B cell (primary cell): ENCODE measurements at regions not wholly inside any gene's neighbourhood (a gene's known extent, or its start where the extent isn't known, plus 50 kb on each side); places are given as distances from the start of the nearest gene placed in this dataset.

Experiments
- ATAC-seq: fragments of 200-7000 bp; cut with Tn5 transposase; one replicate; pipeline ENCODE4 v1.10.0; 2021; ENCODE audit warnings: low read depth, mild to moderate bottlenecking, moderate number of reproducible peaks, moderate library complexity
- CTCF ChIA-PET: fragments of 350-600 bp; sonication (Branson Sonifier 250); formaldehyde crosslinking; loops from one replicate; lab custom pipeline; 2021; ENCODE audit warnings: antibody characterized with exemption, inconsistent platforms; lab: Charles Lee
- POLR2A ChIA-PET: fragments of 350-600 bp; sonication (Branson Sonifier 250); formaldehyde crosslinking; loops from one replicate; lab custom pipeline; 2021; ENCODE audit warnings: antibody characterized with exemption; lab: Charles Lee
- DNase-seq: peaks from one replicate; pipeline ENCODE4 v3.0.0; 2013
- H2AFZ ChIP-seq: 2 replicates; pipeline ENCODE4 v1.6.1; 2012; ENCODE audit warnings: mild to moderate bottlenecking, low read depth, low read length; ENCODE audit not compliant: insufficient read depth, poor library complexity, severe bottlenecking
- H3K27ac ChIP-seq, 2 donors: 1 replicate in 1 of 2; 2 replicates in 1 of 2; pipeline ENCODE4 v1.5.1; 2012 to 2013; ENCODE audit warnings: low read length in 2 of 2, mild to moderate bottlenecking in 2 of 2, moderate library complexity in 1 of 2
- H3K27me3 ChIP-seq, 4 experiments: fragments of 200-600 bp in 1 of 4; sonication (generic) in 1 of 4; replicated peaks in 1 of 4; 1 replicate in 2 of 4; 2 replicates in 2 of 4; pipeline versions ENCODE4 v1.6.1 to v1.7.0; 2013 to 2016; ENCODE audit warnings: low read length in 3 of 4, mild to moderate bottlenecking in 2 of 4, mixed read lengths in 1 of 4, moderate library complexity in 1 of 4; ENCODE audit not compliant: insufficient read depth in 4 of 4, control insufficient read depth in 3 of 4; ENCODE audit errors: control extremely low read depth in 1 of 4
- H3K36me3 ChIP-seq, 2 experiments: replicated peaks in 1 of 2; 1 replicate in 1 of 2; 2 replicates in 1 of 2; pipeline versions ENCODE4 v1.6.1 to v1.7.1; 2013; ENCODE audit warnings: low read length in 1 of 2; ENCODE audit not compliant: insufficient read depth in 2 of 2, control insufficient read depth in 1 of 2; ENCODE audit errors: control extremely low read depth in 1 of 2, extremely low read depth in 1 of 2
- H3K4me1 ChIP-seq, 2 donors: fragments of 200-600 bp in 1 of 2; sonication (generic) in 1 of 2; 1 replicate in 1 of 2; 2 replicates in 1 of 2; pipeline versions ENCODE4 v1.5.1 to v1.6.1; 2013 to 2017; ENCODE audit warnings: low read length in 2 of 2; ENCODE audit not compliant: control insufficient read depth in 2 of 2, insufficient read depth in 2 of 2
- H3K4me2 ChIP-seq: replicated peaks from 2 replicates; pipeline ENCODE3; 2012; ENCODE audit warnings: mild to moderate bottlenecking, low read depth, low read length; ENCODE audit not compliant: poor library complexity, severe bottlenecking
- H3K4me3 ChIP-seq, 5 experiments: fragments of 200-600 bp in 1 of 5; sonication (generic) in 1 of 5; 1 replicate in 3 of 5; 2 replicates in 2 of 5; pipeline versions ENCODE4 v1.5.1 to v1.7.0; 2011 to 2016; ENCODE audit warnings: low read length in 4 of 5, mild to moderate bottlenecking in 4 of 5, low read depth in 2 of 5, control low read depth in 1 of 5, moderate library complexity in 1 of 5; ENCODE audit not compliant: insufficient read depth in 1 of 5; ENCODE audit errors: control extremely low read depth in 1 of 5, extremely low read depth in 1 of 5
- H3K79me2 ChIP-seq: fragments of 200-600 bp; sonication (generic); one replicate; pipeline ENCODE4 v1.6.0; 2016; ENCODE audit warnings: low read length; ENCODE audit not compliant: control insufficient read depth, insufficient read depth
- H3K9ac ChIP-seq: fragments of 200-600 bp; sonication (generic); 2 replicates; pipeline ENCODE4 v1.6.1; 2017; ENCODE audit warnings: mild to moderate bottlenecking, low read length, moderate library complexity
- H3K9me3 ChIP-seq, 3 donors: one replicate each; pipeline versions ENCODE4 v1.6.1 to v1.7.1; 2013; ENCODE audit warnings: low read length in 2 of 3; ENCODE audit not compliant: control insufficient read depth in 2 of 3, insufficient read depth in 1 of 3; ENCODE audit errors: control extremely low read depth in 1 of 3
- H4K20me1 ChIP-seq: 2 replicates; pipeline ENCODE4 v1.6.0; 2012; ENCODE audit warnings: mild to moderate bottlenecking, low read length; ENCODE audit not compliant: insufficient read depth, control insufficient read depth, poor library complexity, severe bottlenecking
- H3K27ac Mint-ChIP-seq: one replicate; pipeline ENCODE4 v1.8.0; 2021; ENCODE audit warnings: mixed read lengths
- H3K27me3 Mint-ChIP-seq: one replicate; pipeline ENCODE4 v1.8.0; 2021; ENCODE audit warnings: mixed read lengths
- H3K4me1 Mint-ChIP-seq: one replicate; pipeline ENCODE4 v1.8.0; 2021; ENCODE audit warnings: mixed read lengths
- H3K4me3 Mint-ChIP-seq: one replicate; pipeline ENCODE4 v1.8.0; 2021; ENCODE audit warnings: mixed read lengths
- H3K9me3 Mint-ChIP-seq: one replicate; pipeline ENCODE4 v1.8.0; 2022; ENCODE audit warnings: mixed read lengths; ENCODE audit not compliant: insufficient read depth
- EZH2 ChIP-seq: IDR thresholded peaks from 2 replicates; pipeline ENCODE4 v1.6.1; 2012; ENCODE audit warnings: borderline replicate concordance, low read depth, mild to moderate bottlenecking, moderate library complexity, low read length; ENCODE audit not compliant: insufficient read depth, poor library complexity, severe bottlenecking
- WGBS: methylation state at CpG from one replicate; pipeline ENCODE4 v1.1.5; 2013; ENCODE audit warnings: missing lambda C conversion rate; ENCODE audit not compliant: insufficient coverage; 5-methylcytosine and 5-hydroxymethylcytosine counted together
- intact Hi-C: fragments of 100-400 bp; cut with micrococcal nuclease; formaldehyde crosslinking; loops from one replicate; pipeline ENCODE4 v1.10.0; 2022
- TF ChIP-seq, protein P1 (sequence below): fragments of 200-600 bp; IDR thresholded peaks from one replicate; pipeline ENCODE4 v1.8.0; 2022; ENCODE audit warnings: antibody characterized with exemption, mild to moderate bottlenecking

DNA sequence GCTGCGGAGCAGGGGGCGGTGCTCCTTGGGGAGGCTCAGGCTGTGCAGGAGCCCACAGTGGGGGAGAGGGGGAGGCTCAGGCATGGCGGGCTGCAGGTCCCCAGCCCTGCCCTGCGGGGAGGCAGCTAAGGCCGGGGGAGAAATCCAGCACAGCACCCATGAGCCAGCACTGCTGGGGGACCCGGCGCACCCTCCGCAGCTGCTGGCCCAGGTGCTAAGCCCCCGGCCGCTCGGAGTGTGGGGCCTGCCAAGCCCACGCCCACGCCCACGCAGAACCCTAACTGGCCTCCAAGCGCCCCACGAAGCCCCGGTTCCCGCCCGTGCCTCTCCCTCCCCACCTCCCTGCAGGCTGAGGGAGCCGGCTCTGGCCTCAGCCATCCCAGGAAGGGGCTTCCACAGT lies 145.6 kb upstream of the SEL1L start:
- Histone ChIP-seq H3K4me2 (no peak overlapping the region), H3K36me3 (no peaks in the 10 kb centered on the region), H3K27me3 (no peaks in the 10 kb centered on the region), H3K79me2 (no peaks in the 10 kb centered on the region), H3K27ac (no peak overlapping the region), H4K20me1 (no peaks in the 10 kb centered on the region), H3K9ac (no peak overlapping the region), H3K9me3 (peaks cover 0 to 7% (median 0%) of the 10 kb centered on the region in 3 donors), H2AFZ (no peak overlapping the region), H3K4me1 (no peaks in the 10 kb centered on the region), H3K4me3 (no peak overlapping the region)
- H3K27ac Mint-ChIP-seq, result no peak overlapping the region
- H3K9me3 Mint-ChIP-seq, result peaks cover 4% of the 10 kb centered on the region
- no peak for DNase-seq
- intact Hi-C loops, result no loop called here
- ATAC-seq, result no peak
- WGBS, result 98% methylated on average over 20 of the region's 20 CpGs
- TF ChIP-seq EZH2, result no peak
- TF ChIP-seq, protein P1, sequence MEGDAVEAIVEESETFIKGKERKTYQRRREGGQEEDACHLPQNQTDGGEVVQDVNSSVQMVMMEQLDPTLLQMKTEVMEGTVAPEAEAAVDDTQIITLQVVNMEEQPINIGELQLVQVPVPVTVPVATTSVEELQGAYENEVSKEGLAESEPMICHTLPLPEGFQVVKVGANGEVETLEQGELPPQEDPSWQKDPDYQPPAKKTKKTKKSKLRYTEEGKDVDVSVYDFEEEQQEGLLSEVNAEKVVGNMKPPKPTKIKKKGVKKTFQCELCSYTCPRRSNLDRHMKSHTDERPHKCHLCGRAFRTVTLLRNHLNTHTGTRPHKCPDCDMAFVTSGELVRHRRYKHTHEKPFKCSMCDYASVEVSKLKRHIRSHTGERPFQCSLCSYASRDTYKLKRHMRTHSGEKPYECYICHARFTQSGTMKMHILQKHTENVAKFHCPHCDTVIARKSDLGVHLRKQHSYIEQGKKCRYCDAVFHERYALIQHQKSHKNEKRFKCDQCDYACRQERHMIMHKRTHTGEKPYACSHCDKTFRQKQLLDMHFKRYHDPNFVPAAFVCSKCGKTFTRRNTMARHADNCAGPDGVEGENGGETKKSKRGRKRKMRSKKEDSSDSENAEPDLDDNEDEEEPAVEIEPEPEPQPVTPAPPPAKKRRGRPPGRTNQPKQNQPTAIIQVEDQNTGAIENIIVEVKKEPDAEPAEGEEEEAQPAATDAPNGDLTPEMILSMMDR, result no peak
- ChIA-PET POLR2A (no interaction called here), CTCF (no interaction called here)
- peaks cover 13% of the 10 kb centered on the region for H3K27me3 Mint-ChIP-seq
- H3K4me1 Mint-ChIP-seq, result no peaks in the 10 kb centered on the region
- no peak overlapping the region for H3K4me3 Mint-ChIP-seq

DNA sequence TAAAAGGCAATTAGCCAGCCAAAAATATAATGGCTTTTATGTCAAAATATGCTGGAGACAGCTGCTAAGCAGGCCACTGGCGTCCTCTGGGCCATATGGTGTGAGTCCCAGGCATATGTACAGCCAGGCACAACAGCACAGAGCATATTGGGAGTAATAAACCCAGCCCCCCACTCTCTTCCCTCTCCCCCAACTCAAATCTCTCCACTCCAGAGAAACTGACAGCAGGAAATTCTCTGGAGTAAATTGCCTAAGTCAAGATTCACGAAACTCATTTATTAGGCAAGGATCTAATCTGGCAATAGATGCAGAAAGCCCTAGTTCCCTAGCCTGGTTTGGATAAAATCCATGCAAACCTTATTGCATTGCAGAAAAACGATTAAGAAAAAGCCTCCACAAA lies 147.9 kb upstream of the SEL1L start:
- TF ChIP-seq EZH2, result no peak
- TF ChIP-seq, protein P1, result no peak
- H3K4me3 Mint-ChIP-seq, result no peak overlapping the region
- no peak for ATAC-seq

More for the DNA sequence above, 147.9 kb upstream of the SEL1L start:
- Histone ChIP-seq H3K9me3 (peaks cover 0 to 7% (median 0%) of the 10 kb centered on the region in 3 donors), H3K4me3 (no peak overlapping the region), H3K4me1 (no peaks in the 10 kb centered on the region), H3K79me2 (no peaks in the 10 kb centered on the region), H3K27me3 (no peaks in the 10 kb centered on the region), H3K4me2 (no peak overlapping the region), H4K20me1 (no peaks in the 10 kb centered on the region), H3K27ac (no peak overlapping the region), H3K9ac (no peak overlapping the region), H2AFZ (no peak overlapping the region), H3K36me3 (no peaks in the 10 kb centered on the region)
- no peak for DNase-seq
- Mint-ChIP-seq H3K27ac (no peak overlapping the region), H3K9me3 (peaks cover 4% of the 10 kb centered on the region), H3K4me1 (no peaks in the 10 kb centered on the region), H3K27me3 (peaks cover 10% of the 10 kb centered on the region)
- ChIA-PET CTCF (no interaction called here), POLR2A (no interaction called here)
- intact Hi-C loops, result no loop called here
- 45% methylated on average over 2 of the region's 3 CpGs for WGBS
